Stimulated activated naive CD8-positive, alpha-beta T cell treated with anti-CD3 and anti-CD28 coated beads, Interleukin-15, amount 100 ng/mL, for 72 hours (primary cell): ENCODE measurements at regions not wholly inside any gene's neighbourhood (a gene's known extent, or its start where the extent isn't known, plus 50 kb on each side); places are given as distances from the start of the nearest gene placed in this dataset.

Experiments
- ATAC-seq: fragments of 150-1000 bp; cut with Tn5 transposase; 2 replicates; pipeline ENCODE4 v1.10.0; 2021; ENCODE audit warnings: mild to moderate bottlenecking, moderate library complexity
- DNase-seq, 2 donors: peaks; one replicate each; pipeline ENCODE4 v3.0.0; 2021 to 2022
- H3K27ac Mint-ChIP-seq, 2 donors: one replicate each; pipeline ENCODE4 v1.8.0; 2022; ENCODE audit warnings: mild to moderate bottlenecking in 2 of 2, mixed read lengths in 2 of 2, moderate library complexity in 2 of 2
- H3K27me3 Mint-ChIP-seq: one replicate; pipeline ENCODE4 v1.8.0; 2022; ENCODE audit warnings: mixed read lengths
- H3K4me1 Mint-ChIP-seq: one replicate; pipeline ENCODE4 v1.8.0; 2022; ENCODE audit warnings: mild to moderate bottlenecking, mixed read lengths
- H3K4me3 Mint-ChIP-seq, 2 donors: one replicate each; pipeline ENCODE4 v1.8.0; 2022; ENCODE audit warnings: mild to moderate bottlenecking in 2 of 2, mixed read lengths in 2 of 2, moderate library complexity in 1 of 2
- H3K9me3 Mint-ChIP-seq, 2 donors: one replicate each; pipeline ENCODE4 v1.8.0; 2022; ENCODE audit warnings: mixed read lengths in 2 of 2

DNA sequence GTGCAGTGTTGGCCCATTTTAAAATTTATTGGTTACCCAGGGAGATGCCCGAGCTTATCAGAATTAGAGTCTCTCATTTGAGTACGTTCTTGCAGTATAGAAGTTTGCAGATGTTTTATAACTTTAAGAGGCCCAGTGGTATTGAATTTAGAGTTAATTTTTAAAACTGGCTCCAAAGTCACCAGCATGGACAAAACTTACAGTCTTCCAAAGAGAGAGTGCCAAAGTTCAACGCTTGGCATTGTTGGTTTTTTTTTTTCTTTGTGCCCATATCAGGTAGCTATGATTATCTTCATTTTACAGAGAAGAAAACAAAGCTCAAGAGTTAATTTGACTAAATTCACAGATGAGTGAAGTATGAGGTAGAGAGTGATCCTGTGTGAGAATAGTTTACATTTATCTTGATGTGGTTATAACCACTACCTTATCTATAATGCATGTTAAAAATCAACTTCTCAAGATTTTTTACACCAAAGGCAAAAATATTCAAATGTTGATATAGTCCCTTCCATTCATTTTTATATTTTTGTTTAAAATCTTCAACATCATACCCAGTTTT, 273.7 kb upstream of the DMRT1 start:
- H3K4me1 Mint-ChIP-seq: no peaks in the 10 kb centered on the region
- ATAC-seq (no peak), DNase-seq (no peak)
- H3K9me3 Mint-ChIP-seq: peaks cover 0 to 9% of the 10 kb centered on the region in 2 donors
- H3K27ac Mint-ChIP-seq: no peak overlapping the region
- H3K27me3 Mint-ChIP-seq: no peaks in the 10 kb centered on the region
- H3K4me3 Mint-ChIP-seq: no peak overlapping the region

DNA sequence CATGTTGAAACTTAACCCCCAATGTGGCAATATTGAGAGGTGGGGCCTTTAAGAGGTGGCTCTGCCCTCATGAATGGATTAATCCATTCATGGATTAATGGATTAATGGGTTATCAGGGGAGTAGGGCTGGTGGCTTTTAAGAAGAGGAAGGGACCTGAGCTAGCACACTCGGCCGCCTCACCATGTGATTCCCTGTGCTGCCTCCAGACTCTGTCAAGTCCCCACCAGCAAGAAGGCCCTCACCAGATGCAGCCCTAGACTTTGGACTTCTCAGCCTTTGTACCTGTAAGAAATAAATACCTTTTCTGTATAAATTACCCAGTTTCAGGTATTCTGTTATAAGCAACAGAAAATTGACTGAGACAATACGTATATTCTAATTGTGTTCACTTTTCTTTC, 272.2 kb upstream of the DMRT1 start:
- no peaks in the 10 kb centered on the region for H3K27me3 Mint-ChIP-seq
- H3K27ac Mint-ChIP-seq: no peak overlapping the region
- H3K4me1 Mint-ChIP-seq: no peaks in the 10 kb centered on the region
- H3K4me3 Mint-ChIP-seq: no peak overlapping the region
- H3K9me3 Mint-ChIP-seq: peaks cover 0 to 9% of the 10 kb centered on the region in 2 donors
- DNase-seq (no peak), ATAC-seq (no peak)

DNA sequence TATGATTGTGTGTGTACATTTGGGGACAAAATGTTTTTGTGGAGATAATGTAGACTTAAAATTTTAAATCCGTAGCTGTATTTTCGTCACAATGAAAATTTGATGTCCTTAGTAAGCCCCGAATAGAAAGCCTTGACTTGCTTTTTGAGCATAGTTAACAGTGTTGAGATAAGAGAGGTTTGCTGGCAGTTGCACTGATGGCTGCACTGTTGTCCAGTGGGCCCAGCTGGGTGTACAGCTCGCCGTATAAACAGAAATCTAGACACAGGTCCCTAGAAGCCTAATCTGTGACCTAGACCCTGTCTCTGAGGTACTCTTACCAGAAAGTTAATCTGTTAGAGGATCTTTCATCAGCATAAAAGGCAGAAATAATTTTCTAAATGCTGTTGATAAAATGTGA, 271.3 kb upstream of the DMRT1 start:
- ATAC-seq: no peak
- peaks cover 0 to 9% of the 10 kb centered on the region in 2 donors for H3K9me3 Mint-ChIP-seq
- no peak overlapping the region for H3K27ac Mint-ChIP-seq
- no peaks in the 10 kb centered on the region for H3K4me1 Mint-ChIP-seq
- no peak overlapping the region for H3K4me3 Mint-ChIP-seq
- no peak for DNase-seq
- H3K27me3 Mint-ChIP-seq: no peaks in the 10 kb centered on the region

DNA sequence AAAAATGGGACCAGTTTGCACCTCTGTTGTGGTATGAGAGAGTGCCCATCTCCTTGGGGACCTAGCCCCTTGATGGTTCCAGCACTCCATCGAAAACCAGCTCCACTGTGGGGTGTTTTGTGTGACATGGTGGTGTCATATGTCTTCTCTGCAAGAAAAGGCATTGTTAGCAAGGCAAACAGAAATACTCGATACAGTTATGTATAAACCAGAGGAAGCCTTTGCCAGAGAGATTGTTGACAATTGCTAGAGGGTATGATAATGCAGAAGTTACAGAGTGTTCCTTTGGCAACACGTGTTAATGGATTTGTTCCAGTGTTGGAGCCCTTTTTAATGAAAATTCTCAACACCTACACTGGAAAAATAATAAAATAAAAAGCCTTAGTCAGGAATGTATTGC, 270.4 kb upstream of the DMRT1 start:
- no peak for DNase-seq
- Mint-ChIP-seq H3K9me3 (peaks cover 0 to 7% of the 10 kb centered on the region in 2 donors), H3K4me3 (no peak overlapping the region), H3K27ac (no peak overlapping the region), H3K27me3 (no peaks in the 10 kb centered on the region), H3K4me1 (no peaks in the 10 kb centered on the region)
- no peak for ATAC-seq

DNA sequence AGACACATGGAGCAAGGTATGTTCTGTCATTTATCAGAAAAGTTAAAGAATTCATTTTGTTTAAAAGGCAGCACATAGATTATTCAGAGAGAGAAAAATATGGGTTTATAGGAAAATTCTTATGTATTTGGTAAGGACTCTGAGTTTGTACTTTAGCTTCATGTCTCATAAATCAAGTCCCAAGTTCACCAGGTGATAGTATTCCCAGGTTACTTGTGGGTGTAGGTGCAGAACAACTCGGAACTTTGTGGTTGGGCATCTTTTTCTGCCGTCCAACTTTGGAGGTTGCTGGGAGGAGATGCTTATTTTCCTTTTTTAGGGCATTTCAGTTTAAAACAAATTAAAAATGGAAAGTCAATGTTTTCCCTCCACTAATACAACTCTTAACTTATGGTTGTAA, 269.8 kb upstream of the DMRT1 start:
- no peaks in the 10 kb centered on the region for H3K27me3 Mint-ChIP-seq
- H3K4me1 Mint-ChIP-seq: no peaks in the 10 kb centered on the region
- ATAC-seq (no peak), DNase-seq (no peak)
- no peak overlapping the region for H3K27ac Mint-ChIP-seq
- H3K4me3 Mint-ChIP-seq: no peak overlapping the region
- H3K9me3 Mint-ChIP-seq: no peaks in the 10 kb centered on the region

DNA sequence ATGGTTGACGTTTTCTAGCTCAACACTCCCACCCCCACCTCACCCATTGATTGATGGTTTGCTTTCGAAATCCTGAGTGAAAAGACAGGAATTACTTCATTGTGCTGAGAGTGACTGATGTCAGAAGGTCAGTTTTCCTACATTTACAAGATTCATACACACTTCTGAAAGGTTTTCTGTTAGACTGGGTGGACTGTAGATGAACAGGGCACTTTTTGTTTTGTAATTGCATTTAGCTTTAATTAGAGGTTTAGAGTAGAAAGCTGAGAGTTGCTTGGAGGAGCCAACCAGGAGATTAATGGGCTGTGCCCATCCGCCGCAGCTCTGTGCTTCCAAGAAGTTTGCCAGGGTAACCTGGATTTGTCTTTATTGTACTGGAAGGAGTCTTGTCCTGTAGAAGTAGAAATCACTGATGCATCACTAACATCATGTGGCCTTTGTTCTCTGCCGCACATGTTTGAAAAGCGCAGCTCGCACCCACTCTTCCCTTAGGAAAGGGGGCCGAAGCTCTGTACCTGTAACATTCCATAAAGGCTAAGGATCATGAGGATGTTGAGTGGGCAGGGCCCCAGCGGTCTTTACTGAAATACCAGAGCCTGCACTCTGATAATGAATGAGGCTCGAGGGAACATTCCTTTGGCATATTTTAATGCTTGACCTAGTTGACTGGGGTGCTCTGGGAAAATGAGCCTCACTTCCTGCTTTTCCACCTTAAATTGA, 267.6 kb upstream of the DMRT1 start:
- Mint-ChIP-seq H3K9me3 (no peaks in the 10 kb centered on the region), H3K4me1 (no peaks in the 10 kb centered on the region), H3K27ac (no peak overlapping the region), H3K4me3 (no peak overlapping the region), H3K27me3 (no peaks in the 10 kb centered on the region)
- DNase-seq (no peak), ATAC-seq (no peak)

DNA sequence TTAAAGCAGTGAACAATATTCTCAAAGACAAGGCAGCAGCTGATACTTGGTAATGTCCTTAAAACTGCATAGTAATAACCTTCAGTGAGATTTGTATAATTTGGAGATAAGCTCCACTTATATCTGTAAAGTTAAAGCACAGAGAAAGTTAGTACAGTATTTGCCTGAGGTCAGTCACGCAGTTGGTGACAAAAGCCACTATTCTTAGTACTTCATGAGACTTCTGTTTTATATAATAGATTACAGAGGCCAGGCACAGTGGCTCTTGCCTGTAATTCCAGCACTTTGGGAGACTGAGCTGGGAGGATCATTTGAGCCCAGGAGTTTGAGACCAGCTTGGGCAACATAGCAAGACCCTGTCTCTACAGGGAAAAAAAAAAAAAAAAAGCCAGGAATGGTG, 266.4 kb upstream of the DMRT1 start:
- Mint-ChIP-seq H3K27me3 (no peaks in the 10 kb centered on the region), H3K27ac (no peak overlapping the region), H3K4me1 (no peaks in the 10 kb centered on the region), H3K4me3 (no peak overlapping the region), H3K9me3 (no peaks in the 10 kb centered on the region)
- ATAC-seq (no peak), DNase-seq (no peak)

DNA sequence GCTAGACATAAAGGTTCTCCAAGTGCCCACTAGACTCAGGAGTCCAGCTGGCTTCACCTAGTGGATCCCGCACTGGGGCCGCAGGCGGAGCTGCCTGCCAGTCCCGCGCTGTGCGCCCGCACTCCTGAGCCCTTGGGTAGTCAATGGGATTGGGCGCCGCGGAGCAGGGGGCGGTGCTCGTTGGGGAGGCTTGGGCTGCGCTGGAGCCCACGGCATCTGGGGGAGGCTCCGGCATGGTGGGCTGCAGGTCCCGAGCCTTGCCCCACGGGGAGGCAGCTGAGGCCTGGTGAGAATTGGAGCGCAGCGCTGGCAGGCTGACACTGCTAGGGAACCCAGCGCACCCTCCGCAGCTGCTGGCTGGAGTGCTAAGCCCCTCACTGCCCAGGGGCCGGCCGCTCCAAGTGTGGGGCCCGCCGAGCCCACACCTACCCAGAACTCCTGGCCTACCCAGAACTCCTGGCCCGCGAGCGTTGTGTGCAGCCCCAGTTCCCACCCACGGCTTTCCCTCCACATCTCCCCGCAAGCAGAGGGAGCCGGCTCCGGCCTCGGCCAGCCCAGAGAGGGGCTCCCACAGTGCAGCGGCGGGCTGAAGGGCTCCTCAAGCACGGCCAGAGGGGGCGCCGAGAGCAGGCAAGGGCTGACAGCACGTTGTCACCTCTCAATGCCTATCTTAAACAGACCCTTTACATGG, 260.7 kb upstream of the DMRT1 start:
- H3K4me1 Mint-ChIP-seq: no peaks in the 10 kb centered on the region
- DNase-seq (no peak), ATAC-seq (no peak)
- no peaks in the 10 kb centered on the region for H3K9me3 Mint-ChIP-seq
- H3K27me3 Mint-ChIP-seq: no peaks in the 10 kb centered on the region
- H3K27ac Mint-ChIP-seq: no peak overlapping the region
- H3K4me3 Mint-ChIP-seq: no peak overlapping the region

DNA sequence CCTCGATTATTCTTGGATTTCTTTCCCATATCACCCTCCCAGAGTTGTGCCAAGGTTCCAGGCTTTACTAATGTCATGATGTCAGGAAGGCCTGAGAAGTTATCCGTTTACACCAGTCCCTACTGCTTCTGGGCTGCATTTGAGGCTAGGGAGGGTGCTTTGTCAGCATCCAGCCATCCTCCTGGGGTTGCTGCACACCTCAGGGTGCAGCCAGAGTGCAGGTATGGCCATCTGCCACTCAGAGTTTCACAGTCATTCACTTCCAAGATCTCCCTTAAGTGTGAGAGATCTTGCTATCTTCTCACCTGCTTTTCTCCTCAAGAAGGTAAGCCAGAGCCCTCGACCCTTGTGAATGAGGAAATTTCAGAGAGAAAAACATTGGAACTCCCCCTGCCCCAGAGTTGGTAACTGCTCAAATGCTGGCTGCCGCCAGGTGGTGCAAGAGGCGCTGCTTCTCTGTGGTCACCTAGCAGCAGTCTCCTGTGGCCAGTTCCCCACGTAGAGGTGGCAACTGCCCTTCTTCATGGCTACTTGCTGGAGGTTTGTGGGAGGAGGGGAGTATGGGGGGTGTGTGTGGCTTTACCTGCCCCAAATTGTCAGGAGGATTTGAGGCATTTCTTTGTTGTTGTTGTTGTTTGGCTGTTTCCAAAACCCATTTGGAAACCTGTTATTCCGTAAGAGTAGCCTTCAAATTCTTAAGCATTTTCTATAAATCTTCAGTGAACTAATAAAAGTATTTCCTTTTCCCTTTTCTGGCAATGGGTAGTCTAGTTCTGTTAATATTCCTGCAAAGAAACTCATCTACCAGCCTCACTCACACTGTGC, 259.6 kb upstream of the DMRT1 start:
- Mint-ChIP-seq H3K4me3 (no peak overlapping the region), H3K27me3 (no peaks in the 10 kb centered on the region), H3K4me1 (no peaks in the 10 kb centered on the region), H3K9me3 (no peaks in the 10 kb centered on the region), H3K27ac (no peak overlapping the region)
- ATAC-seq (no peak), DNase-seq (no peak)

DNA sequence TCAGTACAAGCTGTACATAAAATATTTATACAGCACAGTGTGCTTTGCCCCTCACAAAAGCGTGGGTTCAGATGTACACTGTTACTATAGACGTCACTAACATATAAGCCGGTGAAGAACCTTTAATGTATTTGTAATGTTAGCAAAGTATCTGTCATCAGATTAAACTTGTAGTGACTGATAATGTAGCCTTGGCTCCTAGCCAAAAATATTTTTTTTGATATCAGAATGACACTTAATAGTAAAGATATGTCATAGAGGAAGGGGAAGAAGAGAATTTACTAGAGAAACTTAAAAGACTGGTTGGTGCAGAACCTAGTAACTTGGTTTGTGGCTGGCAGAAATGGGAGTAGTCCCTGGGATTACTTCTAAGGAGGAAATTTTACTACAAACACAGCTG, 258.7 kb upstream of the DMRT1 start:
- ATAC-seq (no peak), DNase-seq (no peak)
- H3K4me1 Mint-ChIP-seq: no peaks in the 10 kb centered on the region
- no peaks in the 10 kb centered on the region for H3K9me3 Mint-ChIP-seq
- H3K27me3 Mint-ChIP-seq: no peaks in the 10 kb centered on the region
- H3K27ac Mint-ChIP-seq: no peak overlapping the region
- H3K4me3 Mint-ChIP-seq: no peak overlapping the region

DNA sequence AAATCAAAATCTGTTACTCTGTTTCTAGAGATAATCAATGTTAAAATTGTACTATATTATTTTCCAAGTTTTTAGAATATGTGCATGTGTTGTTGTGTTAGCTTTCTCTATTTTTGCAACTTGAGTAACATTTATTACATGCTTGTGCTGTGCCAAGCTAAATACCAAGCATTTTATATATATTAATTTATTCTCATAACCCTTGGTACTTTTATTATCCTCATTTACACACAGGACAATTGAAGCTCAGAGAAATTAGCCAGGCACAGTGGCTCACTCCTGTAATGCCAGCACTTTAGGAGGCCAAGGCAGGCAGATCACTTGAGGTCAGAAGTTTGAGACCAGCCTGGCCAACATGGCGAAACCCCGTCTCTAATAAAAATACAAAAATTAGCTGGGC, 254.0 kb upstream of the DMRT1 start:
- Mint-ChIP-seq H3K27ac (no peak overlapping the region), H3K9me3 (no peaks in the 10 kb centered on the region), H3K4me3 (no peak overlapping the region), H3K4me1 (peaks cover 14% of the 10 kb centered on the region), H3K27me3 (no peaks in the 10 kb centered on the region)
- no peak for DNase-seq
- no peak for ATAC-seq

DNA sequence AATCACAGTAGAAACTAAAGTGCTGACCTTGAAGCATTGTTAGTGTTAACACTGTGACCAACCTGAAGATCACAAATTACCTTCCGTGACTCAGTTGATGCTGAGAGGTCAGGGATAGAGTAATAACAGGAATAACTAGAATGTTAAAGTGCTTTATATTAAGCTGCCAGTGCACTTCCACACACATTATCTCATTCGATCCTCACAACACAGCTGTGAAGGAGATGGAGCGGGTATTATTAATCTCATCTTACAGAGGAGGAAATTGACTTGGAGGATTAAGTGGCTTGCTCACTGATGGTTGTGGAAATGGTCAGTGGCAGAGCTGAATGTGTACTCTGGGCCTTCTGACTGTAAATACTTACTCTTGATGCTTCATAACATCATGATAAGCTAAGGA, 252.5 kb upstream of the DMRT1 start:
- ATAC-seq (no peak), DNase-seq (no peak)
- Mint-ChIP-seq H3K27ac (peak overlapping the region in 1 of 2 donors; percentile 82), H3K9me3 (no peaks in the 10 kb centered on the region), H3K4me1 (peaks cover 14% of the 10 kb centered on the region), H3K4me3 (no peak overlapping the region), H3K27me3 (no peaks in the 10 kb centered on the region)

DNA sequence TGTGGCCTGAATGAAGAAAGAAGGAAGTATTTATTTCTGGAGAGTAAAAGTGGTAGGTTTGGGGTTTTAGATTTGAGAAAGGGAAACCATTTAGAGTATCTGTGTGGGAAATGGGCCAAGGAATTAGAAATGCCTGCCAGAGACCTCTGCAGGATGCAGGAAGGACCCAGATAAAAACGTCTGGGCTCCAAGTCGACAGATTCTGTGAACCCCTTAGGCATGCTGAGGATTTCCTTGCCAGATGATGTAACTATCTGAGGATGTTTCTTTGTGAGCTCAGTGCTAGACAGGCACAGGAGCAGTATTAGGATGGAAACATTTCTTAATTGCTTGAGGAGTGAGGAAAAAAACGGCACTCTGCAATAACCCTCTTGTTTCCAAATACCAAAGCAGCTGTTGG, 251.8 kb upstream of the DMRT1 start:
- Mint-ChIP-seq H3K9me3 (no peaks in the 10 kb centered on the region), H3K4me1 (peaks cover 14% of the 10 kb centered on the region), H3K4me3 (peak overlapping the region in 1 of 2 donors; percentile 3), H3K27me3 (no peaks in the 10 kb centered on the region), H3K27ac (peak overlapping the region in 1 of 2 donors; percentile 82)
- no peak for DNase-seq
- peak; percentile 40 for ATAC-seq

DNA sequence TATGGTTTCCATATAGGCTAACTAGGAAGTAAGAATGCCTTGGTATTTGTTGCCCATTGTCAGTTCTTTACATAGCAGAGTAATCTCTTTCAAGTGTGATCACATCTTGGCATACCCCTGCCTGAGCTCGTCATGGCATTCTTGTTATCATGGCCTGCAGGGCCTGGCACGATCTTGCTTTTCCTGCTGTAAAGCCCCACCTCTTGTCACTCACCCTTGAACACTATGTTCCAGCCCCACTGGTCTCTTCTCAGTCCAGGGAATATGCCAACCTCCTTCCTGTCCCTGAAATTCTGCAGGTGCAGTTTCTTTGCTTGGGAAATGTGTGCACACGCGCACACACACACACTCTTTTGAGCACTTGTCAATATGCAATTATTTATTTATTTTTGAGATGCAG, 250.2 kb upstream of the DMRT1 start:
- Mint-ChIP-seq H3K9me3 (no peaks in the 10 kb centered on the region), H3K4me1 (peaks cover 14% of the 10 kb centered on the region), H3K4me3 (no peak overlapping the region), H3K27ac (no peak overlapping the region), H3K27me3 (no peaks in the 10 kb centered on the region)
- DNase-seq: no peak
- no peak for ATAC-seq

DNA sequence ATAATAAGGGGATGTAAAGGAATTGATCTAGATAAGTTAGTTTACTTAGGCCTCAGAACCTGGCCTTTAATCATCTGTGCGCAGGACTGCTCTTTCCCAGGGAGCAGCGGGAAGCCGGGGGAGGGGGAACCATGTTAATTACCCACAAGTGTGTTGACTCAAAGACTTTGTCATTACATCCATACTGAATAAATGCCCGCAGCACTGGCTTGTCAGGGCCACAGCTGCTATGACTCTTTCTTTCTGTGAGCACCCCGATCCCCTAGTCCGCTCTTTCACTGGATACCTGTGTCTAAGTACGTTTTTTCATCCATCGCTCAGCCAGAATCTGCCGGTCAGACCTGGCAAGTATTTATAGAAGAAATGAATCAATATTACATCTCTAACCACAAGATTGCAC, 249.3 kb upstream of the DMRT1 start:
- no peak for ATAC-seq

DNA sequence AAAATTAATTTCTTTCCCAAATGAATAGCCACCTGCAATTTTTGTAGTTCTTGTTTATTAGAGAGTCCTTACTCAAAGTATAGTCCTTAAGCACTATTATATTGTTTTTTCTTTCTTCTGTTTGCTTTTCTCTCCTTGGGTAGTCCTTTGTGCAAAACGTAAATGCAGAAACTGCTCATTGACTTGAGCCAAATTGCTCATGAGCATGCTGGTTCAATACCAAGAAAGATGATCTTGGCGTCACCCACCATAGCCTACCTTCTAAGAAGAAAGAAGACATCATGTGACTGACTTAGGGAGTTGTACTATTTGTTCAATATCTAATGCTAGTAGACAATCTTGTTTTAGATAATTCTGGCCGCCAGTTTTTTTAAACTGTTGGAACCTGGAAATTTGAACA, 248.8 kb upstream of the DMRT1 start:
- H3K4me1 Mint-ChIP-seq: peaks cover 14% of the 10 kb centered on the region
- DNase-seq (no peak), ATAC-seq (no peak)
- no peak overlapping the region for H3K4me3 Mint-ChIP-seq
- H3K9me3 Mint-ChIP-seq: no peaks in the 10 kb centered on the region
- no peaks in the 10 kb centered on the region for H3K27me3 Mint-ChIP-seq
- no peak overlapping the region for H3K27ac Mint-ChIP-seq

More for the DNA sequence above, 249.3 kb upstream of the DMRT1 start:
- no peak for DNase-seq
- Mint-ChIP-seq H3K4me3 (no peak overlapping the region), H3K4me1 (peaks cover 14% of the 10 kb centered on the region), H3K27me3 (no peaks in the 10 kb centered on the region), H3K9me3 (no peaks in the 10 kb centered on the region), H3K27ac (no peak overlapping the region)
